ENCODE measurements at regions not wholly inside any gene's neighbourhood (a gene's known extent, or its start where the extent isn't known, plus 50 kb on each side); places are given as distances from the start of the nearest gene placed in this dataset.

GRCh38 chr6:224350-224749 is 67.9 kb upstream of the DUSP22 start:
- no peak overlapping the region for H3K4me3 Mint-ChIP-seq
- H3K4me1 Mint-ChIP-seq, result peaks cover 20 to 28% of the 10 kb centered on the region in 2 experiments
- TF ChIP-seq CTCF (conservative IDR thresholded peaks at IDR 0.05), result no peak
- no peak overlapping the region for H4K5ac ChIP-seq (ENCODE audit: insufficient read length, low read depth, low read length)
- H2BK12ac ChIP-seq (ENCODE audit: insufficient read length, low read depth, low read length), result no peak overlapping the region
- peaks cover 6% of the 10 kb centered on the region for H3K27me3 Mint-ChIP-seq (ENCODE audit: low read depth)
- no peaks in the 10 kb centered on the region for H4K20me1 ChIP-seq (ENCODE audit: control insufficient read depth, insufficient read depth, insufficient read length)
- no peak overlapping the region for H3K14ac ChIP-seq (ENCODE audit: insufficient read depth, low read length)
- H3K23ac ChIP-seq (ENCODE audit: insufficient read length, low read depth, low read length), result no peak overlapping the region
- no peak overlapping the region for H4K91ac ChIP-seq (ENCODE audit: insufficient read length, low read depth, low read length)
- no peak overlapping the region for H3K56ac ChIP-seq (ENCODE audit: insufficient read length, low read depth, low read length)
- no peak overlapping the region for H2AK5ac ChIP-seq (ENCODE audit: insufficient read length, low read length)
- H3K79me2 ChIP-seq (ENCODE audit: insufficient read depth, low read length), result no peaks in the 10 kb centered on the region
- H3K9ac ChIP-seq (ENCODE audit: extremely low read depth, insufficient read length, low read length), result no peak overlapping the region
- no peak overlapping the region for H2BK5ac ChIP-seq (ENCODE audit: insufficient read length, low read length)
- H3K27me3 ChIP-seq (ENCODE audit: insufficient read depth, low read length), result no peaks in the 10 kb centered on the region; the same call in 1 of the 2 replicates
- H3K23me2 ChIP-seq (ENCODE audit: insufficient read length, low read depth, low read length, poor library complexity, severe bottlenecking), result no peaks in the 10 kb centered on the region
- no peak overlapping the region for H3K18ac ChIP-seq (ENCODE audit: insufficient read length, low read depth, low read length)
- no peak overlapping the region for H2BK20ac ChIP-seq (ENCODE audit: low read depth, low read length, poor library complexity, severe bottlenecking)
- no peak overlapping the region for H3T11ph ChIP-seq (ENCODE audit: low read length)
- no peak overlapping the region; a peak in 1 of 7 replicates for H3K27ac Mint-ChIP-seq
- H2AFZ ChIP-seq (ENCODE audit: low read length), result no peak overlapping the region
- no peaks in the 10 kb centered on the region for H3K9me3 ChIP-seq (ENCODE audit: control insufficient read depth, low read depth, low read length)
- peaks cover 0 to 2% of the 10 kb centered on the region in 2 experiments; a peak in 2 of 5 replicates for H3K9me3 Mint-ChIP-seq
- H4K8ac ChIP-seq (replicated peaks; ENCODE audit: insufficient read length, low read depth, low read length), result no peak overlapping the region
- H3K36me3 Mint-ChIP-seq (ENCODE audit: insufficient read depth in 1 of 3, low read depth in 3 of 3), result no peaks in the 10 kb centered on the region
- DNase-seq, result no peak
- no peak overlapping the region for H3K4ac ChIP-seq (ENCODE audit: low read depth, low read length)
- no peaks in the 10 kb centered on the region for H3K79me1 ChIP-seq (ENCODE audit: insufficient read depth, low read depth, low read length, poor library complexity, severe bottlenecking)
- no CpG with 5 or more reads among the region's 13 CpGs for WGBS (ENCODE audit: extremely low coverage, insufficient read length, low lambda C conversion rate)
- H3K27ac ChIP-seq (ENCODE audit: insufficient read length, low read depth, low read length), result no peak overlapping the region
- no peak overlapping the region for H2BK15ac ChIP-seq (ENCODE audit: low read depth, low read length)
- no peak overlapping the region for H2BK120ac ChIP-seq (ENCODE audit: low read depth, low read length, poor library complexity, severe bottlenecking)
- H3K4me1 ChIP-seq (ENCODE audit: insufficient read depth, low read length), result peaks cover 2% of the 10 kb centered on the region; the same call in 1 of the 2 replicates
- H3K4me2 ChIP-seq (ENCODE audit: insufficient read depth, insufficient read length, low read length), result no peak overlapping the region
